H1 (cell line): ENCODE measurements at regions not wholly inside any gene's neighbourhood (a gene's known extent, or its start where the extent isn't known, plus 50 kb on each side); places are given as distances from the start of the nearest gene placed in this dataset.

ENCODE experiments used
- BRCA1 ChIP-seq: IDR thresholded peaks from 2 replicates; pipeline ENCODE4 v1.6.1; 2012; ENCODE audit warnings: low read depth, low read length, improper control_type of control experiment
- CBX8 ChIP-seq: fragments of 300-800, 300-1000 bp; sonication (generic); IDR thresholded peaks from 2 replicates; pipeline ENCODE4 v1.7.1; 2016; ENCODE audit warnings: low read depth, low read length, borderline replicate concordance
- CEBPB ChIP-seq: IDR thresholded peaks from 2 replicates; pipeline ENCODE4 v1.6.1; 2012; ENCODE audit warnings: low read depth, low read length
- CHD2 ChIP-seq: IDR thresholded peaks from 2 replicates; pipeline ENCODE4 v1.6.1; 2012; ENCODE audit warnings: low read length, improper control_type of control experiment
- CHD7 ChIP-seq: fragments of 300-600 bp; sonication (generic); IDR thresholded peaks from 2 replicates; pipeline ENCODE4 v1.7.1; 2012; ENCODE audit warnings: low read length, moderate library complexity, mild to moderate bottlenecking, inconsistent platforms; ENCODE audit not compliant: insufficient replicate concordance
- CTBP2 ChIP-seq: IDR thresholded peaks from 2 replicates; pipeline ENCODE4 v1.7.0; 2011; ENCODE audit warnings: borderline replicate concordance, mild to moderate bottlenecking, moderate library complexity, mixed read lengths, low read length; ENCODE audit not compliant: insufficient read depth, insufficient read length
- POLR2A ChIP-seq, 2 experiments: IDR thresholded peaks; 1 replicate in 1 of 2; 2 replicates in 1 of 2; pipeline ENCODE4 v1.6.1; 2011; ENCODE audit warnings: low read depth in 2 of 2, low read length in 2 of 2, mild to moderate bottlenecking in 2 of 2; ENCODE audit errors: control extremely low read depth in 1 of 2
- RAD21 ChIP-seq, 2 experiments: IDR thresholded peaks in 1 of 2; conservative IDR thresholded peaks in 1 of 2; 2 replicates each; pipeline ENCODE4 v1.6.1; 2011; ENCODE audit warnings: low read depth in 2 of 2, low read length in 2 of 2, improper control_type of control experiment in 1 of 2, inconsistent platforms in 1 of 2, mild to moderate bottlenecking in 1 of 2, moderate library complexity in 1 of 2
- RXRA ChIP-seq: IDR thresholded peaks from 2 replicates; pipeline ENCODE4 v1.6.1; 2011; ENCODE audit warnings: low read depth, mild to moderate bottlenecking, low read length, moderate library complexity; ENCODE audit not compliant: insufficient read depth
- SP2 ChIP-seq: IDR thresholded peaks from 2 replicates; pipeline ENCODE4 v1.6.1; 2012; ENCODE audit warnings: mild to moderate bottlenecking, low read length, inconsistent platforms
- SP4 ChIP-seq: IDR thresholded peaks from 2 replicates; pipeline ENCODE4 v1.6.1; 2012; ENCODE audit warnings: low read length, inconsistent platforms
- TBP ChIP-seq: IDR thresholded peaks from 2 replicates; pipeline ENCODE4 v1.6.1; 2011; ENCODE audit warnings: low read depth, low read length, improper control_type of control experiment

- TF ChIP-seq CHD7 (no peak), SP4 (no peak), BRCA1 (no peak), CHD2 (no peak), TBP (no peak), SP2 (no peak), CEBPB (no peak), POLR2A (IDR thresholded peaks at IDR 0.05; ENCODE audit: control extremely low read depth in 1 of 2, low read depth in 2 of 2, low read length in 2 of 2) (no peak), RAD21 (IDR thresholded peaks at IDR 0.05 in 1 of 2, conservative IDR thresholded peaks at IDR 0.05 in 1 of 2; ENCODE audit: low read depth in 2 of 2, low read length in 2 of 2) (no peak), CTBP2 (no peak), CBX8 (no peak), RXRA (no peak)
Measured at GRCh38 chr13:73440296-73440895, 381.6 kb downstream of the KLF5 start (continued).
